Right cardiac atrium (tissue), 5 donors: ENCODE measurements at regions not wholly inside any gene's neighbourhood (a gene's known extent, or its start where the extent isn't known, plus 50 kb on each side); places are given as distances from the start of the nearest gene placed in this dataset.

Source experiments
- ATAC-seq, 2 donors: fragments of 200-7000 bp; cut with Tn5 transposase; one replicate each; pipeline versions ENCODE4 v1.8.0 to v1.9.1; 2020; ENCODE audit warnings: moderate library complexity in 2 of 2, mild to moderate bottlenecking in 1 of 2
- DNase-seq, 3 donors: peaks; one replicate each; pipeline ENCODE4 v3.0.0-alpha.2; 2020
- H3K27ac ChIP-seq: one replicate; pipeline ENCODE4 v1.5.1; 2013; ENCODE audit warnings: mild to moderate bottlenecking, low read length, control low read depth, moderate library complexity
- H3K27me3 ChIP-seq: one replicate; pipeline ENCODE4 v1.6.1; 2013; ENCODE audit not compliant: control insufficient read depth, insufficient read depth
- H3K4me1 ChIP-seq: one replicate; pipeline ENCODE4 v1.6.1; 2013; ENCODE audit warnings: low read length; ENCODE audit not compliant: control insufficient read depth, insufficient read depth
- H3K4me3 ChIP-seq: one replicate; pipeline ENCODE4 v1.5.1; 2013; ENCODE audit warnings: low read length, control low read depth
- H3K9me3 ChIP-seq: one replicate; pipeline ENCODE4 v1.6.1; 2013; ENCODE audit warnings: low read length; ENCODE audit not compliant: control insufficient read depth
- WGBS: extraction: QIAGEN DNeasy Blood & Tissue Kit; methylation state at CpG from one replicate; pipeline ENCODE4 v1.1.7; 2013; 5-methylcytosine and 5-hydroxymethylcytosine counted together
- intact Hi-C, 4 donors: fragments of 100-400 bp; cut with DNase I; formaldehyde crosslinking; loops; one replicate each; pipeline versions ENCODE4 v1.11.0 to v1.14.0; 2022 to 2023
- donor health status: healthy with polysubstance abuse.
- donor health status: DM: no; HTN: yes; CAD: no.
- donor health status: DM: no; HTN: no; CAD: no.
- donor health status: DM: no; HTN: yes; CAD: no; lungs with severe emphysema.
- donor health status: DM: yes; HTN: yes; CAD: no.

- Histone ChIP-seq H3K27me3 (no peaks in the 10 kb centered on the region), H3K4me1 (no peaks in the 10 kb centered on the region), H3K9me3 (no peaks in the 10 kb centered on the region), H3K4me3 (no peak overlapping the region), H3K27ac (no peak overlapping the region)
- 84% methylated on average over 5 of the region's 5 CpGs for WGBS
- DNase-seq (no peak), ATAC-seq (no peak)
- intact Hi-C loops, result no loop called here
Observed at GRCh38 chr12:30015631-30016337, 232.0 kb upstream of the TMTC1 start.

- no peaks in the 10 kb centered on the region for H3K27me3 ChIP-seq
- ATAC-seq (no peak), DNase-seq (no peak)
- H3K27ac ChIP-seq, result no peak overlapping the region
- H3K4me3 ChIP-seq, result no peak overlapping the region
- WGBS, result 49% methylated on average over 1 of the region's 1 CpG
- intact Hi-C loops, result no loop called here
- H3K9me3 ChIP-seq, result no peaks in the 10 kb centered on the region
- H3K4me1 ChIP-seq, result no peaks in the 10 kb centered on the region
Observed at GRCh38 chr12:30014991-30015390, 231.2 kb upstream of the TMTC1 start.

GRCh38 chr12:30012816-30013450 is 229.2 kb upstream of the TMTC1 start:
- Histone ChIP-seq H3K9me3 (no peaks in the 10 kb centered on the region), H3K27ac (no peak overlapping the region), H3K4me3 (no peak overlapping the region), H3K4me1 (no peaks in the 10 kb centered on the region), H3K27me3 (no peaks in the 10 kb centered on the region)
- intact Hi-C loops, result no loop called here
- ATAC-seq, result no peak
- 55% methylated on average over 6 of the region's 6 CpGs for WGBS
- no peak for DNase-seq

GRCh38 chr12:30010071-30011052 is 226.6 kb upstream of the TMTC1 start:
- 67% methylated on average over 1 of the region's 1 CpG for WGBS
- Histone ChIP-seq H3K9me3 (no peaks in the 10 kb centered on the region), H3K4me3 (no peak overlapping the region), H3K27ac (no peak overlapping the region), H3K4me1 (no peaks in the 10 kb centered on the region), H3K27me3 (no peaks in the 10 kb centered on the region)
- intact Hi-C loops, result no loop called here
- ATAC-seq, result no peak
- DNase-seq, result no peak

GRCh38 chr12:30006021-30006420 is 222.3 kb upstream of the TMTC1 start:
- intact Hi-C loops, result no loop called here
- no peaks in the 10 kb centered on the region for H3K27me3 ChIP-seq
- no peak overlapping the region for H3K27ac ChIP-seq
- no peak overlapping the region for H3K4me3 ChIP-seq
- H3K4me1 ChIP-seq, result no peaks in the 10 kb centered on the region
- no peak for ATAC-seq
- no peak for DNase-seq
- 76% methylated on average over 1 of the region's 1 CpG for WGBS
- H3K9me3 ChIP-seq, result no peaks in the 10 kb centered on the region

DNA sequence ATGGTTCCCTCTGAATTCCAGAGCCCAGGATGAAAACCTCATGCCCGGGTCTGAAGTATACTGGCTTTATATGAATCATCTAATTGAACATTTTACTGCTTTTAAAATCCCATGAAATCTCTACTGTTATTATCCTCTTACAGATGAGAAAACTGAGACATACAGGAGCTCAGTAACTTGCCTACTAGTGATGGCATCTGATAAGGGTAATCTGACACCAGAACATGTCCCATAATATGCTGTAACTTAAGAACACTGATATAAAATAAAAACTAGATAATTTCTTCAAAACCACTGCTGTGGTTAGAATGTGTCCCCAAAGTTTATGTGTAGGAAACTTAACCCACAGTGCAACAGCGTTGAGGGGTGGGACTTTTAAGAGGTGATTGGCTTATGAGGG is 219.6 kb upstream of the TMTC1 start:
- WGBS, result 71% methylated on average over 2 of the region's 2 CpGs
- Histone ChIP-seq H3K27me3 (no peaks in the 10 kb centered on the region), H3K4me1 (no peaks in the 10 kb centered on the region), H3K27ac (no peak overlapping the region), H3K4me3 (no peak overlapping the region), H3K9me3 (no peaks in the 10 kb centered on the region)
- ATAC-seq (no peak), DNase-seq (no peak)
- intact Hi-C loops, result no loop called here

DNA sequence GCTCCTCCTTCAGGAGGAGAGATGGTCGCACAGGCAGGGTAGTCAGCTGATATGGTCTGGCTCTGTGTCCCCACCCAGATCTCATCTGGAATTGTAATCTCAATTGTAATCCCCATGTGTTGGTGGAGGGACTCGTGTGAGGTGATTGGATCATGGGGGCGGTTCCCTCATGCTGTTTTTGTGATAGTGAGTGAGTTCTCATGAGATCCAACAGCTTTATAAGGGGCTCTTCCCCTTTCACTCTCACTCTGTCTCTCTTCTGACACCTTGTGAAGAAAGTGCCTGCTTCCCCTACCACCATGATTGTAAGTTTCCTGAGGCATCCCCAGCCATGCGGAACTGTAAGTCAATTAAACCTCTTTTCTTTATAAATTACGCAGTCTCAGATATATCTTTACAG is 218.9 kb upstream of the TMTC1 start:
- no peak overlapping the region for H3K27ac ChIP-seq
- H3K9me3 ChIP-seq, result no peaks in the 10 kb centered on the region
- no peaks in the 10 kb centered on the region for H3K4me1 ChIP-seq
- intact Hi-C loops, result no loop called here
- 76% methylated on average over 5 of the region's 5 CpGs for WGBS
- H3K27me3 ChIP-seq, result no peaks in the 10 kb centered on the region
- no peak overlapping the region for H3K4me3 ChIP-seq
- DNase-seq (no peak), ATAC-seq (no peak)

DNA sequence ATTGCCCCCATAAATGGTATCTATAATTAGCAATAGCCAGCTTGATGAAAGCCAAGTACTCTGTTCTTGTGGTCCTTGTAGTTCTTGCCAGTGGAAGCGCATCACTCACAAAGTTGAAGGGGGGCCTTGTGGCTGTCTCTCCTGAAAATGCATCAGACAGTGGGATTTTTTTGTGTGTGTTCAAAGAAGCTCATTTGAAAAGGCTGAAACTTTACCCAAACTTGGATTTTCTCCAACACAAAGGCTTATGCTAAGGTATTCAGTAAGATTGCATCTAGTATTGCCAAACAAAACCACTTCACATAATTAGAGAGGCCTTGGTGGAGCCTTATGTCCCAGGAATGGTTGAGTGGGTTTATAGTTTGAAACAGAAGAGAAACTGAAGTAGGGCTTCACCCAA is 216.7 kb upstream of the TMTC1 start:
- intact Hi-C loops, result no loop called here
- H3K27ac ChIP-seq, result no peak overlapping the region
- H3K27me3 ChIP-seq, result no peaks in the 10 kb centered on the region
- DNase-seq, result no peak
- no peak overlapping the region for H3K4me3 ChIP-seq
- ATAC-seq, result no peak
- no peaks in the 10 kb centered on the region for H3K4me1 ChIP-seq
- WGBS, result 89% methylated on average over 1 of the region's 1 CpG
- H3K9me3 ChIP-seq, result no peaks in the 10 kb centered on the region

GRCh38 chr12:29996993-29997392 is 213.3 kb upstream of the TMTC1 start:
- H3K27me3 ChIP-seq, result no peaks in the 10 kb centered on the region
- no peak overlapping the region for H3K27ac ChIP-seq
- 82% methylated on average over 3 of the region's 3 CpGs for WGBS
- no peak for DNase-seq
- H3K4me1 ChIP-seq, result no peaks in the 10 kb centered on the region
- no peak overlapping the region for H3K4me3 ChIP-seq
- no peak for ATAC-seq
- intact Hi-C loops, result no loop called here
- no peaks in the 10 kb centered on the region for H3K9me3 ChIP-seq

GRCh38 chr12:29992366-29992765 is 208.6 kb upstream of the TMTC1 start:
- no peaks in the 10 kb centered on the region for H3K9me3 ChIP-seq
- intact Hi-C loops, result no loop called here
- ATAC-seq (no peak), DNase-seq (no peak)
- H3K4me3 ChIP-seq, result no peak overlapping the region
- H3K27ac ChIP-seq, result no peak overlapping the region
- WGBS, result 83% methylated on average over 2 of the region's 2 CpGs
- no peaks in the 10 kb centered on the region for H3K27me3 ChIP-seq
- H3K4me1 ChIP-seq, result no peaks in the 10 kb centered on the region

DNA sequence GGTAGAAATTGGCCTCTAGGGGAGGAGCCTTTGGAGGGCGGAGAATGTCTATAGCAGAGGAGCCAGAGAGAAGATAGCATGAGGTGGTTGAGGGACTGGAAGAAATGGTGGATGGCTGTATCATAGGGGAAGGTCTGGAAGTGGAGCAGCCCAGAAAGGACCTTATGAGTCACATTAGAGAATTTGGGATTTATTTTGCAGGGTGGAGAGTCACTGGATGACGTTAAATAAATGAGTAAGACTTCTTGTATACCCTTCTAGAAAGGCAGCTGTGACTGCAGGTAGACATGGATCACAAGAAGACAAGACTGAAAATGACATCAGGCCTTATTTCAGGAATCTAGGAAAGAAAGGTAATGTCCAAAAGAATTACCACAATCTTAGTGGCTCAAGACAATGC is 208.2 kb upstream of the TMTC1 start:
- WGBS, result 84% methylated on average over 2 of the region's 2 CpGs
- Histone ChIP-seq H3K9me3 (no peaks in the 10 kb centered on the region), H3K4me3 (no peak overlapping the region), H3K4me1 (no peaks in the 10 kb centered on the region), H3K27me3 (no peaks in the 10 kb centered on the region), H3K27ac (no peak overlapping the region)
- intact Hi-C loops, result no loop called here
- ATAC-seq, result no peak
- DNase-seq, result no peak
